IMR-90 (cell line): ENCODE measurements at regions not wholly inside any gene's neighbourhood (a gene's known extent, or its start where the extent isn't known, plus 50 kb on each side); places are given as distances from the start of the nearest gene placed in this dataset.

Experiments
- ATAC-seq: fragments of 200-7000 bp; cut with Tn5 transposase; 2 replicates; pipeline ENCODE4 v1.9.1; 2020; ENCODE audit warnings: low read depth, mild to moderate bottlenecking, moderate library complexity
- BruUV-seq: library from RNA; stranded (reverse); fragments of 400-500 nt; replicated peaks from 2 replicates; lab custom pipeline; 2021; lab: Mats Ljungman, UMichigan
- CTCF ChIA-PET: fragments of 300-600 bp; formaldehyde crosslinking; extraction: SDS; loops from one replicate; lab custom pipeline; 2021; ENCODE audit warnings: antibody characterized with exemption; lab: Yijun Ruan, JAX
- POLR2A ChIA-PET: fragments of 300-600 bp; sonication (Branson Sonifier 250); formaldehyde crosslinking; loops from one replicate; lab custom pipeline; 2022; ENCODE audit warnings: antibody characterized with exemption; ENCODE audit not compliant: unreplicated experiment; lab: Charles Lee
- DNase-seq: peaks from one replicate; pipeline ENCODE4 v3.0.0; 2013
- H2AFZ ChIP-seq: replicated peaks from 2 replicates; pipeline ENCODE3; 2013; ENCODE audit warnings: low read length, mild to moderate bottlenecking; ENCODE audit not compliant: poor library complexity
- H2AK5ac ChIP-seq: 2 replicates; pipeline ENCODE4 v1.6.1; 2013; ENCODE audit warnings: low read depth, low read length, inconsistent platforms
- H2AK9ac ChIP-seq: replicated peaks from 2 replicates; pipeline ENCODE3; 2013; ENCODE audit warnings: mild to moderate bottlenecking, low read depth, low read length, moderate library complexity; ENCODE audit not compliant: poor library complexity
- H2BK120ac ChIP-seq: 2 replicates; pipeline ENCODE4 v1.6.1; 2013; ENCODE audit warnings: low read depth, low read length, inconsistent platforms
- H2BK15ac ChIP-seq: 3 replicates; pipeline ENCODE4 v1.6.1; 2013; ENCODE audit warnings: low read depth, low read length, inconsistent platforms
- H2BK20ac ChIP-seq: 2 replicates; pipeline ENCODE4 v1.6.1; 2013; ENCODE audit warnings: low read depth, mild to moderate bottlenecking, inconsistent platforms, low read length, moderate library complexity
- H2BK5ac ChIP-seq: 2 replicates; pipeline ENCODE4 v1.6.1; 2013; ENCODE audit warnings: mild to moderate bottlenecking, low read depth, low read length, inconsistent platforms; ENCODE audit not compliant: poor library complexity, severe bottlenecking
- H3K14ac ChIP-seq: replicated peaks from 2 replicates; pipeline ENCODE4 v1.6.1; 2013; ENCODE audit warnings: low read depth, low read length, inconsistent platforms
- H3K18ac ChIP-seq: 2 replicates; pipeline ENCODE4 v1.6.1; 2013; ENCODE audit warnings: low read depth, low read length, control low read depth
- H3K23ac ChIP-seq: 2 replicates; pipeline ENCODE4 v1.6.1; 2013; ENCODE audit warnings: low read depth, low read length, inconsistent platforms
- H3K27ac ChIP-seq: 2 replicates; pipeline ENCODE4 v1.5.1; 2013; ENCODE audit warnings: mild to moderate bottlenecking, control low read depth, low read length; ENCODE audit not compliant: insufficient read depth
- H3K27me3 ChIP-seq: 2 replicates; pipeline ENCODE4 v1.6.1; 2013; ENCODE audit warnings: low read length; ENCODE audit not compliant: control insufficient read depth, insufficient read depth
- H3K36me3 ChIP-seq: 2 replicates; pipeline ENCODE4 v1.6.1; 2013; ENCODE audit warnings: low read length, mixed read lengths; ENCODE audit not compliant: control insufficient read depth, insufficient read depth
- H3K4ac ChIP-seq: 2 replicates; pipeline ENCODE4 v1.6.1; 2013; ENCODE audit warnings: low read depth, low read length, inconsistent platforms
- H3K4me1 ChIP-seq: 2 replicates; pipeline ENCODE4 v1.6.1; 2013; ENCODE audit warnings: low read length, mixed read lengths; ENCODE audit not compliant: control insufficient read depth, insufficient read depth
- H3K4me2 ChIP-seq: 2 replicates; pipeline ENCODE4 v1.6.1; 2013; ENCODE audit warnings: low read depth, mild to moderate bottlenecking, control low read depth, low read length, moderate library complexity
- H3K4me3 ChIP-seq: 2 replicates; pipeline ENCODE4 v1.5.1; 2013; ENCODE audit warnings: low read depth, mild to moderate bottlenecking, control low read depth, low read length, moderate library complexity; ENCODE audit not compliant: insufficient read depth
- H3K56ac ChIP-seq: 2 replicates; pipeline ENCODE4 v1.6.1; 2013; ENCODE audit warnings: low read length, inconsistent platforms; ENCODE audit not compliant: insufficient read depth; ENCODE audit errors: extremely low read depth
- H3K79me1 ChIP-seq, 2 experiments: 2 replicates each; pipeline ENCODE4 v1.6.1; 2013; ENCODE audit warnings: low read length in 2 of 2, inconsistent platforms in 1 of 2, low read depth in 1 of 2
- H3K9ac ChIP-seq: 2 replicates; pipeline ENCODE4 v1.6.1; 2013; ENCODE audit warnings: low read depth, low read length, control low read depth
- H3K9me1 ChIP-seq: 2 replicates; pipeline ENCODE4 v1.6.1; 2013; ENCODE audit warnings: low read length, inconsistent platforms; ENCODE audit not compliant: insufficient read depth
- H3K9me3 ChIP-seq: 2 replicates; pipeline ENCODE4 v1.6.1; 2013; ENCODE audit warnings: low read length; ENCODE audit not compliant: control insufficient read depth, insufficient read depth
- H4K20me1 ChIP-seq: 2 replicates; pipeline ENCODE4 v1.6.1; 2013; ENCODE audit warnings: low read length, inconsistent platforms; ENCODE audit not compliant: insufficient read depth
- H4K5ac ChIP-seq: 2 replicates; pipeline ENCODE4 v1.6.1; 2013; ENCODE audit warnings: mild to moderate bottlenecking, low read depth, low read length, control low read depth
- H4K8ac ChIP-seq, 2 experiments: 2 replicates each; pipeline ENCODE4 v1.6.1; 2013; ENCODE audit warnings: low read depth in 2 of 2, low read length in 2 of 2, control low read depth in 1 of 2, inconsistent platforms in 1 of 2
- H4K91ac ChIP-seq: 2 replicates; pipeline ENCODE4 v1.6.1; 2013; ENCODE audit warnings: low read depth, low read length, inconsistent platforms; ENCODE audit not compliant: insufficient read depth
- MXI1 ChIP-seq: IDR thresholded peaks from 2 replicates; pipeline ENCODE4 v1.6.1; 2012; ENCODE audit warnings: low read depth, mild to moderate bottlenecking, low read length, moderate library complexity, borderline replicate concordance
- WGBS, 2 experiments: methylation state at CpG; one replicate each; pipeline versions ENCODE4 v1.1.5 to v1.1.7; 2013; ENCODE audit warnings: missing lambda C conversion rate in 2 of 2; ENCODE audit not compliant: insufficient read length in 1 of 2; ENCODE audit errors: extremely low coverage in 2 of 2; 5-methylcytosine and 5-hydroxymethylcytosine counted together
- dilution Hi-C: fragments of 300-500 bp; cut with HindIII; formaldehyde crosslinking; loops from one replicate; pipeline ENCODE4 v1.14.3; 2018; ENCODE audit warnings: low sequenced_read_pairs; ENCODE audit not compliant: unreplicated experiment
- in situ Hi-C: fragments of 300-500 bp; cut with MboI; formaldehyde crosslinking; loops from 3 replicates; pipeline ENCODE4 v1.14.3; 2019; ENCODE audit warnings: low sequenced_read_pairs, inconsistent platforms, mixed read lengths
- intact Hi-C: fragments of 100-400 bp; cut with micrococcal nuclease; formaldehyde crosslinking; loops from 2 replicates; pipeline ENCODE4 v1.10.0; 2022
- TF ChIP-seq, protein P1 (sequence below): fragments of 150-350 bp; IDR thresholded peaks from 2 replicates; pipeline ENCODE4 v1.6.1; 2017; ENCODE audit warnings: mild to moderate bottlenecking, antibody characterized with exemption, low read length, low read depth

DNA sequence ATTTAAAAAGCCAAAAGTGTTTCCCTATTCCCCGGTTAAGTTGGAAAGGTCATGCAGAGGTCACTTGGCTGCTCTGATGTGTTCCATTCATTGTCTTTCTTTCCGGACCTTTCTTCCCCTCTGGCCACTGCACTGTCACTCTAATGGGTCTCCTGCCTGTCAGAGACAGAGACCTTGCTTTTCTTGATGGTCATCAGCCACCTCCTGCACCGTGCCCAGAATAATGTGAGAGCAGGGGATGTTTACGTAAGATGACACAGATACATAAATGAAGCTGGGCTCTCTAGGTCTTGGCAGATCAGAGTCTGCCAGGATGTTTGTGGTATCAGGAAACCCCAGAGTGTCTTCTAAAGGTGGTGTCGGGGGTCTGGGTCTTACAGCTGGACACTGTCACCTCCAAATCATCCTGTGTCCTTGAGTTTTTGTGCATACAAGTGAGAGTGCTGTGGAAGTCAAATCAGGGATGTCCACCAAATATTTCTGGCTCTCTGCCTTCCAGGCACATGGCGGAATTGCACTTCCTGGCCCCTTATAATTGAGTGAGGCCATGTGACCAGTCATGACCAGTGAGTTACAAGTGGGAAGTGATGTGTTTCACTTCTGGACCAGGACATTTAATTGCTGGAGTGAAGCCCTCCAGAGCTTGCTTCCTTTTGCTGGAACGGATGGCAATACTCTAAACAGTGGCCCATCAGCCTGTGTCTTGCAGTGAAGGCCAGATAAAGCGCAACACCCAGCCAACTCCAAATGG, 130.6 kb upstream of the ATP6AP2 start:
- no peak overlapping the region for H2BK15ac ChIP-seq
- H3K23ac ChIP-seq = no peak overlapping the region
- H3K4ac ChIP-seq = no peak overlapping the region
- no peak overlapping the region for H4K91ac ChIP-seq
- peaks cover 28% of the 10 kb centered on the region for H3K27me3 ChIP-seq
- no peak overlapping the region for H3K9ac ChIP-seq
- no peaks in the 10 kb centered on the region for H3K9me1 ChIP-seq
- no peak overlapping the region for H3K18ac ChIP-seq
- no peak overlapping the region for H4K5ac ChIP-seq
- no peak overlapping the region for H3K4me3 ChIP-seq
- H3K14ac ChIP-seq = no peak overlapping the region
- no peaks in the 10 kb centered on the region for H3K4me1 ChIP-seq
- no peak overlapping the region for H2AK9ac ChIP-seq
- WGBS, 2 experiments = 0% methylated on average over 1 of the region's 8 CpGs; no CpG with 5 or more reads in 1 of the 2 experiments
- H3K56ac ChIP-seq = no peak overlapping the region
- no peak overlapping the region for H2AK5ac ChIP-seq
- H2BK120ac ChIP-seq = no peak overlapping the region
- no peak overlapping the region for H3K27ac ChIP-seq
- H3K9me3 ChIP-seq = no peaks in the 10 kb centered on the region; the same call in 1 of the 2 replicates
- no peak overlapping the region for H2AFZ ChIP-seq
- no TSS peak for BruUV-seq
- no peak overlapping the region for H3K4me2 ChIP-seq
- POLR2A ChIA-PET = no interaction called here
- H3K36me3 ChIP-seq = no peaks in the 10 kb centered on the region
- DNase-seq = no peak
- intact Hi-C loops = no loop called here
- in situ Hi-C loops = no loop called here
- no peaks in the 10 kb centered on the region for H4K20me1 ChIP-seq
- dilution Hi-C loops = no loop called here
- no peak overlapping the region for H4K8ac ChIP-seq
- CTCF ChIA-PET = no interaction called here
- H2BK20ac ChIP-seq = no peak overlapping the region
- ATAC-seq = no peak
- TF ChIP-seq MXI1 = no peak
- TF ChIP-seq, protein P1, sequence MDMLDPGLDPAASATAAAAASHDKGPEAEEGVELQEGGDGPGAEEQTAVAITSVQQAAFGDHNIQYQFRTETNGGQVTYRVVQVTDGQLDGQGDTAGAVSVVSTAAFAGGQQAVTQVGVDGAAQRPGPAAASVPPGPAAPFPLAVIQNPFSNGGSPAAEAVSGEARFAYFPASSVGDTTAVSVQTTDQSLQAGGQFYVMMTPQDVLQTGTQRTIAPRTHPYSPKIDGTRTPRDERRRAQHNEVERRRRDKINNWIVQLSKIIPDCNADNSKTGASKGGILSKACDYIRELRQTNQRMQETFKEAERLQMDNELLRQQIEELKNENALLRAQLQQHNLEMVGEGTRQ = no peak
- no peaks in the 10 kb centered on the region for H3K79me1 ChIP-seq
- no peak overlapping the region for H2BK5ac ChIP-seq
